ENCODE measurements at regions not wholly inside any gene's neighbourhood (a gene's known extent, or its start where the extent isn't known, plus 50 kb on each side); places are given as distances from the start of the nearest gene placed in this dataset.

DNA sequence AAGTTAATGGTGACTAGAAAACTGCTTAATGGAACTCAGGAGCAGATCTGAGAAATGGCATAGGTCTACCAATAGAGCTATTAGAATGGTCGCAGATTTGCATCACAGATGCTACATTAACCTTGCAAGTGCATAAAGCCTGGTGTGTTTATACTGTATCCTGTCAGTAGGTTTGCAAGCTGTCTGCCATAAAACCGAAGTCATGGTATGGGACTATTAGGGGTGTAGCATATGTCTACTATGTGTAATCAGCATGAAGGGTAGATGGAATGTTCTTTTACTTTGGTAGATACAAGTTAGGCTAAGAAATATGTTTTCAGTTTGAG, 574.2 kb upstream of the ADGRL2 start:
- H3F3A ChIP-seq (ENCODE audit: insufficient read depth, low read length): no peaks in the 10 kb centered on the region
- no peaks in the 10 kb centered on the region for H3K4me1 ChIP-seq (ENCODE audit: insufficient read depth, low read length, severe bottlenecking)
- H3K36me3 ChIP-seq (ENCODE audit: insufficient read depth, low read length): no peaks in the 10 kb centered on the region
- no peaks in the 10 kb centered on the region for H4K20me1 ChIP-seq (ENCODE audit: insufficient read depth, low read length)
- no peak overlapping the region for H3K9ac ChIP-seq (ENCODE audit: low read length)
- H3K9me3 ChIP-seq (ENCODE audit: low read length): no peaks in the 10 kb centered on the region
- H3K79me2 ChIP-seq (ENCODE audit: insufficient read depth, low read length): no peaks in the 10 kb centered on the region
- H3K9me2 ChIP-seq (ENCODE audit: low read depth, low read length): no peaks in the 10 kb centered on the region
- H3K4me3 ChIP-seq (ENCODE audit: low read depth, low read length, poor library complexity, severe bottlenecking): no peak overlapping the region
- no peak overlapping the region for H3K27ac ChIP-seq (ENCODE audit: low read depth, low read length, poor library complexity, severe bottlenecking)
- no peak overlapping the region for H2AFZ ChIP-seq (ENCODE audit: low read length)
- no peaks in the 10 kb centered on the region for H3K27me3 ChIP-seq (ENCODE audit: insufficient read depth, low read length)
- no peak overlapping the region for H3K4me2 ChIP-seq (ENCODE audit: low read length)
- TF ChIP-seq, protein P1, sequence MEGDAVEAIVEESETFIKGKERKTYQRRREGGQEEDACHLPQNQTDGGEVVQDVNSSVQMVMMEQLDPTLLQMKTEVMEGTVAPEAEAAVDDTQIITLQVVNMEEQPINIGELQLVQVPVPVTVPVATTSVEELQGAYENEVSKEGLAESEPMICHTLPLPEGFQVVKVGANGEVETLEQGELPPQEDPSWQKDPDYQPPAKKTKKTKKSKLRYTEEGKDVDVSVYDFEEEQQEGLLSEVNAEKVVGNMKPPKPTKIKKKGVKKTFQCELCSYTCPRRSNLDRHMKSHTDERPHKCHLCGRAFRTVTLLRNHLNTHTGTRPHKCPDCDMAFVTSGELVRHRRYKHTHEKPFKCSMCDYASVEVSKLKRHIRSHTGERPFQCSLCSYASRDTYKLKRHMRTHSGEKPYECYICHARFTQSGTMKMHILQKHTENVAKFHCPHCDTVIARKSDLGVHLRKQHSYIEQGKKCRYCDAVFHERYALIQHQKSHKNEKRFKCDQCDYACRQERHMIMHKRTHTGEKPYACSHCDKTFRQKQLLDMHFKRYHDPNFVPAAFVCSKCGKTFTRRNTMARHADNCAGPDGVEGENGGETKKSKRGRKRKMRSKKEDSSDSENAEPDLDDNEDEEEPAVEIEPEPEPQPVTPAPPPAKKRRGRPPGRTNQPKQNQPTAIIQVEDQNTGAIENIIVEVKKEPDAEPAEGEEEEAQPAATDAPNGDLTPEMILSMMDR (IDR thresholded peaks at IDR 0.05; ENCODE audit: low read length): no peak
- TF ChIP-seq EZH2 (IDR thresholded peaks at IDR 0.05; ENCODE audit: borderline replicate concordance, low read length): no peak

DNA sequence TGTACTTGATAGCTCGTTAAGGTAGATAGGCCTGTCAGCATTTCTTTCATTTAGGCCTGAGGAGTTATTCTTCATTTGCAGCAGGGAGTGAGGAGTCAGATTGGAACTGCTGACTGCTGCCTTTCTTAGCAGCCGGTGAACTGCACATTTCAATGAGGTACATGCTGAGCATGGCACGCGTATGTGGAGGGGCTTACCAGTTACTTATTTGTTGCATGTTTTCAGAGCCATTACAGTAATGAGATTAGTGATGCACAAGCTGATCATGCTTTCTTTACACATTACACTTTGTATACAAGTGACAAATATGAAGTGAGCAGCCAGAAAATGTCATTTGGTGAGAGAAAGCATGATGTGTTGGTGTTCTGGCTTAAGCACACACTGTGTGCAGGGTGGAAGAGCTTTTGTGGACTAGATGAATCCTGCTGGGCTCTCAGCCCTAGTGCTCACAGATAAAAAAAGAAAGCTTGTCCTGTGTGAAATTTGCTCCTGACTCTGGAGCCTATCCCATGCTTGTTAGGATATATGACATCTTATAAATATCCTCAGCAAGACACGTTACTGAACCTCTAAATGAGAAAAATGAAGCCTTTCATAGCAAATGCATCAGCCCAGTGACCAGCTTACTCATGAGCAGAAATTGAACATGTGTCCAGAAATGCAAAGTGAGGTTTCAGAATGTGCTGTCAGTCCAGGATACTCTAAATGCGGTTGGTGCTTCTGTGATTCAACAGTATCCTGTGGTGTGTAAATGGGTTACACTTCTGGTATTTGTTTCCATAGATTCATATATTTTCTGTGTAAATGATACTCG, 574.7 kb upstream of the ADGRL2 start:
- H3K9ac ChIP-seq (ENCODE audit: low read length): no peak overlapping the region
- TF ChIP-seq, protein P1 (IDR thresholded peaks at IDR 0.05; ENCODE audit: low read length): no peak
- TF ChIP-seq EZH2 (IDR thresholded peaks at IDR 0.05; ENCODE audit: borderline replicate concordance, low read length): no peak
- 0 out of 2 replicates have a peak, but pooled peaks cover 2% of the 10 kb centered on the region for H3K9me3 ChIP-seq (ENCODE audit: low read length)
- H3K27ac ChIP-seq (ENCODE audit: low read depth, low read length, poor library complexity, severe bottlenecking): no peak overlapping the region
- H4K20me1 ChIP-seq (ENCODE audit: insufficient read depth, low read length): no peaks in the 10 kb centered on the region
- no peak overlapping the region for H2AFZ ChIP-seq (ENCODE audit: low read length)
- H3K4me2 ChIP-seq (ENCODE audit: low read length): no peak overlapping the region
- no peak overlapping the region for H3K4me3 ChIP-seq (ENCODE audit: low read depth, low read length, poor library complexity, severe bottlenecking)
- H3K27me3 ChIP-seq (ENCODE audit: insufficient read depth, low read length): no peaks in the 10 kb centered on the region
- H3K79me2 ChIP-seq (ENCODE audit: insufficient read depth, low read length): no peaks in the 10 kb centered on the region
- no peaks in the 10 kb centered on the region for H3K4me1 ChIP-seq (ENCODE audit: insufficient read depth, low read length, severe bottlenecking)
- H3K9me2 ChIP-seq (ENCODE audit: low read depth, low read length): no peaks in the 10 kb centered on the region
- no peaks in the 10 kb centered on the region for H3K36me3 ChIP-seq (ENCODE audit: insufficient read depth, low read length)
- no peaks in the 10 kb centered on the region for H3F3A ChIP-seq (ENCODE audit: insufficient read depth, low read length)

DNA sequence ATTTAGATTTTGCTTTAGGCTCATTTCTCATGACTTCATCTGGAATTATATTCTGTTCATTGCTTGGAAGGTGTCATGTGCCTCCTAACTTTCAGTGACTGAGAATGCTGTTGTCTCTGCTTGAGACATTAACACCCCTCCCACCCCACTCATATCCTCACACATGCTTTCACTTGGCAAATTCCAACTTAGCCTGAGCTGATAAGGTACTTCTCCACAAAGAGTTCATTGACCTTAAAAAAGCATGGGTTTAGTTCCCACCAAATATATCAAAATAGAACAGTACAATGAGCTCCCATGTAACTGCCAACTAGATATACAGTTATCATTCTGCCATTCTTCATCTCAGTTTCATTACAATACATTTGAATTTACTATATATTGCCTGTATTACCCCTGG, 576.5 kb upstream of the ADGRL2 start:
- Histone ChIP-seq H4K20me1 (ENCODE audit: insufficient read depth, low read length) (no peaks in the 10 kb centered on the region), H3K4me2 (ENCODE audit: low read length) (no peak overlapping the region), H3K36me3 (ENCODE audit: insufficient read depth, low read length) (no peaks in the 10 kb centered on the region), H3K27ac (ENCODE audit: low read depth, low read length, poor library complexity, severe bottlenecking) (no peak overlapping the region), H3K9ac (ENCODE audit: low read length) (no peak overlapping the region), H3F3A (ENCODE audit: insufficient read depth, low read length) (no peaks in the 10 kb centered on the region), H3K27me3 (ENCODE audit: insufficient read depth, low read length) (no peaks in the 10 kb centered on the region), H3K79me2 (ENCODE audit: insufficient read depth, low read length) (no peaks in the 10 kb centered on the region), H3K9me3 (ENCODE audit: low read length) (0 out of 2 replicates have a peak, but pooled peaks cover 2% of the 10 kb centered on the region), H3K4me3 (ENCODE audit: low read depth, low read length, poor library complexity, severe bottlenecking) (no peak overlapping the region), H2AFZ (ENCODE audit: low read length) (no peak overlapping the region), H3K4me1 (ENCODE audit: insufficient read depth, low read length, severe bottlenecking) (no peaks in the 10 kb centered on the region), H3K9me2 (ENCODE audit: low read depth, low read length) (no peaks in the 10 kb centered on the region)
- TF ChIP-seq, protein P1 (IDR thresholded peaks at IDR 0.05; ENCODE audit: low read length): no peak
- no peak for TF ChIP-seq EZH2 (IDR thresholded peaks at IDR 0.05; ENCODE audit: borderline replicate concordance, low read length)
